NB4 (cell line): ENCODE measurements at regions not wholly inside any gene's neighbourhood (a gene's known extent, or its start where the extent isn't known, plus 50 kb on each side); places are given as distances from the start of the nearest gene placed in this dataset.

Source experiments
- DNase-seq: peaks from one replicate; pipeline ENCODE4 v3.0.0; 2010; ENCODE audit warnings: low read depth
- H3K4me3 ChIP-seq: one replicate; pipeline ENCODE4 v1.5.1; 2011; ENCODE audit warnings: mild to moderate bottlenecking, low read depth, low read length, moderate library complexity
- MYC ChIP-seq: IDR thresholded peaks from 2 replicates; pipeline ENCODE4 v1.6.1; 2011; ENCODE audit warnings: low read depth, low read length
- POLR2A ChIP-seq: IDR thresholded peaks from 2 replicates; pipeline ENCODE4 v1.6.1; 2011; ENCODE audit warnings: mild to moderate bottlenecking; ENCODE audit not compliant: insufficient read length; ENCODE audit errors: extremely low read depth
- TF ChIP-seq, protein P1 (sequence below): IDR thresholded peaks from one replicate; pipeline ENCODE4 v1.5.1; 2012; ENCODE audit warnings: low read depth, low read length
- TF ChIP-seq, protein P2 (sequence below): IDR thresholded peaks from 2 replicates; pipeline ENCODE4 v1.6.1; 2011; ENCODE audit warnings: low read depth, low read length

DNA sequence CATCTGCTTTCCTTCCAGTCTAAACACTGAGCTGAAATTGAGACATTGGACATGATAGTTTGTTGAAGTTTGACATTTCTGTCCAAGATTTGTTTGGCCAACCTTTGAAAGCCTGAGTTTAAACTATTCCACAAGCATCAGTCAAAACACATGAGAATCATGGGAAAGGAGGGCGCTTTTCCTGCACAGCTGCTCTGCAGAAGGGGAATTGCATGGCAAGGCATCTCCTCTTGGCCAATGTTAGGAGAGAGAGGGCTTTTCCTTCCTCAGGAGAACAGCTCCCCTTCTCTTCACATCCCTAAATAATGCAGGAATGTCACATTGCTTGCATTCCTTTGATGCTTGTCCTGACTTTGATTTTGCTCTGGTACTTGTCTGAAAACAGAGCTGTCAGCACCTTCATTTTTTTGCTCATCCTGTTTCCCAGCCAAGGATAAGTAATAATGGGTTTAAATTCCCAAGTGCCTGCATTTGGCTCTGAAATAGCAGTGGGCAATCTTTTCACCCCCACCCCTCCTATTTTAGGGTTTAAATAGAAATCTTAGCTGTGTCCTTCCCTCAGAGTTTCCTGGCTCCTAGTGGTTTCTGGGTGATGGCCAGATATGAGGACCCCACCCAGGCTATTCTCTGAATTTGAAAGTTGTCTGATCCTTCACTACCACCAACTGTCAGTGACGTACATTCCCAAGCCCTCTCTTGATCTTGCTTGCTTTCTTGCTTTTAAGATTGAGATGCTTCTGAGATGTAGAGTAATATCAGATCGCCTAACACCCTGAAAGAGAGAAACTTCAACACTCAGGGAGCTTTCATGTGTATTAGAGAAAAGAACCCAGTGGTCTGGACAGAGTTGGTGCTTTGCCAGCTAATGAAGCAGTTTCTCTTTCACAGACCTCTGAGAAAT, 75.2 kb upstream of the NPVF start:
- TF ChIP-seq MYC (no peak), POLR2A (no peak)
- TF ChIP-seq, protein P1, sequence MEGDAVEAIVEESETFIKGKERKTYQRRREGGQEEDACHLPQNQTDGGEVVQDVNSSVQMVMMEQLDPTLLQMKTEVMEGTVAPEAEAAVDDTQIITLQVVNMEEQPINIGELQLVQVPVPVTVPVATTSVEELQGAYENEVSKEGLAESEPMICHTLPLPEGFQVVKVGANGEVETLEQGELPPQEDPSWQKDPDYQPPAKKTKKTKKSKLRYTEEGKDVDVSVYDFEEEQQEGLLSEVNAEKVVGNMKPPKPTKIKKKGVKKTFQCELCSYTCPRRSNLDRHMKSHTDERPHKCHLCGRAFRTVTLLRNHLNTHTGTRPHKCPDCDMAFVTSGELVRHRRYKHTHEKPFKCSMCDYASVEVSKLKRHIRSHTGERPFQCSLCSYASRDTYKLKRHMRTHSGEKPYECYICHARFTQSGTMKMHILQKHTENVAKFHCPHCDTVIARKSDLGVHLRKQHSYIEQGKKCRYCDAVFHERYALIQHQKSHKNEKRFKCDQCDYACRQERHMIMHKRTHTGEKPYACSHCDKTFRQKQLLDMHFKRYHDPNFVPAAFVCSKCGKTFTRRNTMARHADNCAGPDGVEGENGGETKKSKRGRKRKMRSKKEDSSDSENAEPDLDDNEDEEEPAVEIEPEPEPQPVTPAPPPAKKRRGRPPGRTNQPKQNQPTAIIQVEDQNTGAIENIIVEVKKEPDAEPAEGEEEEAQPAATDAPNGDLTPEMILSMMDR: no peak
- TF ChIP-seq, protein P2, sequence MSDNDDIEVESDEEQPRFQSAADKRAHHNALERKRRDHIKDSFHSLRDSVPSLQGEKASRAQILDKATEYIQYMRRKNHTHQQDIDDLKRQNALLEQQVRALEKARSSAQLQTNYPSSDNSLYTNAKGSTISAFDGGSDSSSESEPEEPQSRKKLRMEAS: no peak
- no peak overlapping the region for H3K4me3 ChIP-seq
- no peak for DNase-seq

DNA sequence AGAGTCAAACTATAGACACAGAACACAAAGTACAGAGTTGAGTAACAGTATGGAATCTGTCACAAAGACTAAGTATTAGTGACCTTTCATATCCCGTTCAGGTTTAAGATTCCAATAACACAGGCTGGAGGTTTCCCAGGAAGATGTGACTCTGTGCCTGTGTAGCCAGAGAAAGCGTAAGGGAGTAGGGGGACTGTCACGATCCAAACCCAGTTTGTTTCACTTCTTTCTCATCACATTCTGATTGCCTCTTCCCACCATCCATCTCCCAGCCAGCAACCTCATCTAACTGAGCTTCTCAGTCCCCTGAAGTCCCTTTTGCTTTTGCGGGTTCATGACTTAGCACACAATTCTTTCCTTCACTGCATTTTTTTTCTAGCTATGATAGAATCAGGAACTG, 76.4 kb upstream of the NPVF start:
- no peak overlapping the region for H3K4me3 ChIP-seq
- DNase-seq: no peak
- TF ChIP-seq MYC (no peak), POLR2A (no peak)
- TF ChIP-seq, protein P2: no peak
- TF ChIP-seq, protein P1: no peak

DNA sequence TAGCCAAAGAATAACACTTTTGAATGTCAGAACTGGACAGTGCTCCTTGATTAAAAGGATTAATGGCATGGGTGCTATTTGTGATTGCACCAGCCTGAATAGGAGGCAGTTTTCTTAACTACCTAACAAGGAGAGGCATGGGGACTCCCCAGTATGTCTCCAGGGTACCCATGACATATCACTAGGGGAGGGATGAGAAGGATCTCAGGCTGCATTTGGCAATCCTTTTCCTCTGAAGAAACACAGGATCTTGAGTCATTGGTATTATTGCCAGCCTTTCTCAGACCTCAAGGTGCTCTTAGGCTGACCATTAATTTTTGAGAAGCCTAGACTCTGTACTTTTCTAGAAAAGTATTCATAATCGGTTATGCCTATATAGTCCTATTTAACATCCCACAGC, 77.5 kb upstream of the NPVF start:
- no peak overlapping the region for H3K4me3 ChIP-seq
- TF ChIP-seq, protein P2: no peak
- TF ChIP-seq, protein P1: no peak
- TF ChIP-seq MYC (no peak), POLR2A (no peak)
- no peak for DNase-seq

DNA sequence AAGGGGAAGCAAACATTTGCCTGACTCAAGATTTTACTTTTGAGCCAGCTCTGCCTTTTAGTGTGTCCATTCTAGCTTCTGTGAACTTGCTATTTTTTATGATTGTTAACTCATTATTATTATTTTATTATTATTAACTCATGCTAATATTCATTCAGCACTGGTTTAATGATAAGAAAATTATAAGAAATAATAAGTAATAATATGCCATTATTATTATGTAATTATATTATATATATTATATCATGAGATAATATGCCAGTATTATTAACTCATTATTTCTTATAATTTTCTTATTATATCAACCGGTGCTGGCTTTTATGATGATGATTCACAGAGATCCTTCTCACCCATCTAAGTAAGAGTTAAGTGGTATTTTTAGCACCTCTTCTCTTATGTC, 79.3 kb upstream of the NPVF start:
- TF ChIP-seq POLR2A (no peak), MYC (no peak)
- TF ChIP-seq, protein P1: no peak
- TF ChIP-seq, protein P2: no peak
- no peak for DNase-seq
- H3K4me3 ChIP-seq: no peak overlapping the region

DNA sequence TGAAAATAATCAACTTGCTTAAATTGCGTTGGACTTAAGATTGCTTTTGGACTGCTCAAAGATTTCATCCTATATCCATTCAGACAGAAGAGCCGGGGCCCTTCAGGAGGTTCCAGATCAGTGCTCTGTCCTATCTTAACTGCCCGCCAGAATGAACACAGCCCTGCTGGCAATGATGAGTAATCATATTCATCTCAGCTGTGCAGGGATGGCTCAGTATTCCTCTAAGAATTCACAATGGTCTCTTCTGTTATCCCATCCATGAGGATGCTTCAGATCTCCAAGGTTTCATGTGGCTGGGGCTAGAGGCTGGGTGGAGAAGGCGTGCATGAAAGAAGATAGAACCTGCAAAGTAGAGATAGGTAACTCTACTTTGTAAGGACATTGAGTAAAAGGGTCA, 80.0 kb upstream of the NPVF start:
- DNase-seq: no peak
- no peak for TF ChIP-seq MYC
- no peak for TF ChIP-seq POLR2A
- TF ChIP-seq, protein P1: no peak
- TF ChIP-seq, protein P2: no peak
- H3K4me3 ChIP-seq: no peak overlapping the region
